ENCODE measurements at regions not wholly inside any gene's neighbourhood (a gene's known extent, or its start where the extent isn't known, plus 50 kb on each side); places are given as distances from the start of the nearest gene placed in this dataset.

GRCh38 chr4:177070533-177071058, 239.1 kb upstream of the NEIL3 start:
- no peak for TF ChIP-seq CTCF (IDR thresholded peaks at IDR 0.05)
- no peak for TF ChIP-seq POLR2A (IDR thresholded peaks at IDR 0.05)

All from testis (tissue), 2 donors.